Esophagus mucosa (tissue), 1 donor: ENCODE measurements at regions not wholly inside any gene's neighbourhood (a gene's known extent, or its start where the extent isn't known, plus 50 kb on each side); places are given as distances from the start of the nearest gene placed in this dataset.
"Not testable (repeated sequence)": the region's sequence is repeated elsewhere in the genome, so short reads cannot be mapped to it uniquely, and the experiment has no call there.

Source experiments
- ATAC-seq: fragments of 200-7000 bp; cut with Tn5 transposase; one replicate; pipeline ENCODE4 v1.9.1; 2020
- donor health status: DM: yes; HTN: yes; CAD: no.

GRCh38 chr5:43920422-43920821 is 317.4 kb downstream of the NNT start:
- no peak for ATAC-seq

- ATAC-seq: no peak
Observed at GRCh38 chr5:43917925-43918324, 314.9 kb downstream of the NNT start.

GRCh38 chr5:43903129-43903528 is 300.1 kb downstream of the NNT start:
- ATAC-seq: no peak

GRCh38 chr5:43900974-43901373 is 298.0 kb downstream of the NNT start:
- no peak for ATAC-seq

- no peak for ATAC-seq
Observed at GRCh38 chr5:43895876-43896275, 292.9 kb downstream of the NNT start.

GRCh38 chr5:43893951-43894684 is 291.1 kb downstream of the NNT start:
- no peak for ATAC-seq

GRCh38 chr5:43891112-43891511 is 288.1 kb downstream of the NNT start:
- no peak for ATAC-seq

- ATAC-seq: no peak
Observed at GRCh38 chr5:43889233-43889632, 286.3 kb downstream of the NNT start.

- ATAC-seq: no peak
Observed at GRCh38 chr5:43875741-43876140, 272.8 kb downstream of the NNT start.

GRCh38 chr5:43874772-43875171 is 271.8 kb downstream of the NNT start:
- ATAC-seq: no peak

- no peak for ATAC-seq
Observed at GRCh38 chr5:43873791-43874190, 270.8 kb downstream of the NNT start.

- no peak for ATAC-seq
Observed at GRCh38 chr5:43859309-43859708, 256.3 kb downstream of the NNT start.

- ATAC-seq: no peak
Observed at GRCh38 chr5:43855452-43855851, 252.5 kb downstream of the NNT start.

- no peak for ATAC-seq
Observed at GRCh38 chr5:43854697-43855292, 251.8 kb downstream of the NNT start.

- ATAC-seq: no peak
Observed at GRCh38 chr5:43852279-43852678, 249.3 kb downstream of the NNT start.

- no peak for ATAC-seq
Observed at GRCh38 chr5:43851741-43852140, 248.8 kb downstream of the NNT start.

- ATAC-seq: no peak
Observed at GRCh38 chr5:43840424-43841125, 237.6 kb downstream of the NNT start.

GRCh38 chr5:43839218-43839617 is 236.2 kb downstream of the NNT start:
- no peak for ATAC-seq

- no peak for ATAC-seq
Observed at GRCh38 chr5:43837996-43838395, 235.0 kb downstream of the NNT start.

- ATAC-seq: no peak
Observed at GRCh38 chr5:43837091-43837490, 234.1 kb downstream of the NNT start.

- ATAC-seq: no peak
Observed at GRCh38 chr5:43833961-43834360, 231.0 kb downstream of the NNT start.

- ATAC-seq: not testable (repeated sequence)
Observed at GRCh38 chr5:43824325-43824964, 221.5 kb downstream of the NNT start.

- not testable (repeated sequence) for ATAC-seq
Observed at GRCh38 chr5:43818394-43818793, 215.4 kb downstream of the NNT start.
